ENCODE measurements at regions not wholly inside any gene's neighbourhood (a gene's known extent, or its start where the extent isn't known, plus 50 kb on each side); places are given as distances from the start of the nearest gene placed in this dataset.

- no peak for TF ChIP-seq CTCF (IDR thresholded peaks at IDR 0.05; ENCODE audit: poor library complexity, severe bottlenecking)
- TF ChIP-seq POLR2AphosphoS5 (IDR thresholded peaks at IDR 0.05) = no peak
- TF ChIP-seq TAF1 (IDR thresholded peaks at IDR 0.05; ENCODE audit: low read depth) = no peak
- TF ChIP-seq MXI1 (conservative IDR thresholded peaks at IDR 0.05; ENCODE audit: poor library complexity, severe bottlenecking) = no peak
- TF ChIP-seq REST (IDR thresholded peaks at IDR 0.05; ENCODE audit: borderline replicate concordance) = no peak
Measured at GRCh38 chr5:56450766-56451165, 217.6 kb upstream of the ANKRD55 start.
